ENCODE measurements at regions not wholly inside any gene's neighbourhood (a gene's known extent, or its start where the extent isn't known, plus 50 kb on each side); places are given as distances from the start of the nearest gene placed in this dataset.

DNA sequence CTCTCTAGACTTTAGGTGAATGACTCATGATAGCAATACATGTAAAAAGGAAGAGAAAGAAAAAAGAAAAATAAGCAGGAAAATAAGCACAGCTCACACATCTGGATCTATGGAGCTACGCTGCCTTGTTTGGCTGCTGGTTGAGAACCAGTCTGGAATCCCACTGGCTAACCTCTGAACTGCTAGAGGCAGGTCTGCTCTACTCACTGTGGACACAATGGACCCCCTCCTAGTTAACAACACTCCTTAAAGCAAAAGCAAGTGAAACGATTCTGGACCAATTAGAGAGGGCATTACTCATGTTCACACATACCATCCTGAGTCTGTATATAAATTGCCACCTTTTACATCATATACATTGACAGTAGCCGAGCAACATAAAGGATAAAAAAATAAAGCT lies 383.2 kb upstream of the FLRT2 start:
- no peak for DNase-seq (ENCODE audit: extremely low read depth, insufficient read length)
- Histone ChIP-seq H3K4me3 (replicated peaks; ENCODE audit: low read depth, low read length) (no peak overlapping the region), H3K36me3 (ENCODE audit: control insufficient read depth, insufficient read depth, low read length) (no peaks in the 10 kb centered on the region), H3K27me3 (replicated peaks; ENCODE audit: control insufficient read depth, insufficient read depth, low read length) (no peaks in the 10 kb centered on the region)
- TF ChIP-seq, protein P1, sequence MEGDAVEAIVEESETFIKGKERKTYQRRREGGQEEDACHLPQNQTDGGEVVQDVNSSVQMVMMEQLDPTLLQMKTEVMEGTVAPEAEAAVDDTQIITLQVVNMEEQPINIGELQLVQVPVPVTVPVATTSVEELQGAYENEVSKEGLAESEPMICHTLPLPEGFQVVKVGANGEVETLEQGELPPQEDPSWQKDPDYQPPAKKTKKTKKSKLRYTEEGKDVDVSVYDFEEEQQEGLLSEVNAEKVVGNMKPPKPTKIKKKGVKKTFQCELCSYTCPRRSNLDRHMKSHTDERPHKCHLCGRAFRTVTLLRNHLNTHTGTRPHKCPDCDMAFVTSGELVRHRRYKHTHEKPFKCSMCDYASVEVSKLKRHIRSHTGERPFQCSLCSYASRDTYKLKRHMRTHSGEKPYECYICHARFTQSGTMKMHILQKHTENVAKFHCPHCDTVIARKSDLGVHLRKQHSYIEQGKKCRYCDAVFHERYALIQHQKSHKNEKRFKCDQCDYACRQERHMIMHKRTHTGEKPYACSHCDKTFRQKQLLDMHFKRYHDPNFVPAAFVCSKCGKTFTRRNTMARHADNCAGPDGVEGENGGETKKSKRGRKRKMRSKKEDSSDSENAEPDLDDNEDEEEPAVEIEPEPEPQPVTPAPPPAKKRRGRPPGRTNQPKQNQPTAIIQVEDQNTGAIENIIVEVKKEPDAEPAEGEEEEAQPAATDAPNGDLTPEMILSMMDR (IDR thresholded peaks at IDR 0.05; ENCODE audit: insufficient read depth, low read length, poor library complexity, severe bottlenecking), result no peak

GRCh38 chr14:85150166-85150565 lies 379.8 kb upstream of the FLRT2 start:
- TF ChIP-seq, protein P1 (IDR thresholded peaks at IDR 0.05; ENCODE audit: insufficient read depth, low read length, poor library complexity, severe bottlenecking), result no peak
- DNase-seq (ENCODE audit: extremely low read depth, insufficient read length), result no peak

GRCh38 chr14:85154714-85155113 lies 375.2 kb upstream of the FLRT2 start:
- Histone ChIP-seq H3K36me3 (ENCODE audit: control insufficient read depth, insufficient read depth, low read length) (no peaks in the 10 kb centered on the region), H3K4me3 (replicated peaks; ENCODE audit: low read depth, low read length) (no peak overlapping the region), H3K27me3 (replicated peaks; ENCODE audit: control insufficient read depth, insufficient read depth, low read length) (no peaks in the 10 kb centered on the region)
- TF ChIP-seq, protein P1 (IDR thresholded peaks at IDR 0.05; ENCODE audit: insufficient read depth, low read length, poor library complexity, severe bottlenecking), result no peak
- no peak for DNase-seq (ENCODE audit: extremely low read depth, insufficient read length)

More at GRCh38 chr14:85150166-85150565, 379.8 kb upstream of the FLRT2 start:
- Histone ChIP-seq H3K4me3 (replicated peaks; ENCODE audit: low read depth, low read length) (no peak overlapping the region), H3K36me3 (ENCODE audit: control insufficient read depth, insufficient read depth, low read length) (no peaks in the 10 kb centered on the region), H3K27me3 (replicated peaks; ENCODE audit: control insufficient read depth, insufficient read depth, low read length) (no peaks in the 10 kb centered on the region)

DNA sequence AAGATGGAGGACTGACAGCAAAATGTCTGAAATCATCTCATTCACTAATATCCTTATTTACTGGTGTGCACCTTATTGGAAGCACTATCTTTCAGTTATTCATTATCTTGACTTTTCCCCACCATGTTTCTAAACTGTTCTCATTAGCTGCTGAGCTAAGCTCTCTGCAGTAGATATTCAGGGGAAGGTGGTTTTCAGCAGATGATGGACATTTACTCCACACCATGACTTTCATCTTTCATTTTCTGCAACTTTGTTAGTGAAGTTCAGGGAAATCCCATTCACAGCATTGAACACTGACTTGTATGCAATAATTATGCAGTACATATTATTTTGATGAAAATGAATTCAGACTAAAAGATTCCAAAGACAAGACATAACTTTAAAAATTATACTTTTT lies 373.6 kb upstream of the FLRT2 start:
- TF ChIP-seq, protein P1 (IDR thresholded peaks at IDR 0.05; ENCODE audit: insufficient read depth, low read length, poor library complexity, severe bottlenecking), result no peak
- Histone ChIP-seq H3K36me3 (ENCODE audit: control insufficient read depth, insufficient read depth, low read length) (no peaks in the 10 kb centered on the region), H3K27me3 (replicated peaks; ENCODE audit: control insufficient read depth, insufficient read depth, low read length) (no peaks in the 10 kb centered on the region), H3K4me3 (replicated peaks; ENCODE audit: low read depth, low read length) (no peak overlapping the region)
- no peak for DNase-seq (ENCODE audit: extremely low read depth, insufficient read length)

DNA sequence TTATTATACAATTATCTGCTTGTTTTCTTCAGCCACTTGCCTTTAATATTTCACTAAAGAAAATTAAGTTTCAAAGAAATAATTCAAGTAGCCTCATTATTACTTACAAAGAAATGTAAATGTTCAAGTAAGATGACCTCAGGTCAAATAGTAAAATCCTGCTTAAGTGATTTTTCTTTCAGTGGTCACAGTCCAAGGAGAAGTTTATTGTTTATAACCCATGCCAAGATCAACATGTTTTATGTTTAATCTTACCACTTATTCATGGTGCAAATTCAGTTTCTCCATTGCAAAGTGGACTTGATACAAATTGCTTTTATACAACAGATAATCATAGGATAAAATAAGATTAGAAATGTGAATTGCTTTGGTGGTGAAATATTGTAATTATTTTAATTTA lies 370.2 kb upstream of the FLRT2 start:
- Histone ChIP-seq H3K27me3 (replicated peaks; ENCODE audit: control insufficient read depth, insufficient read depth, low read length) (no peaks in the 10 kb centered on the region), H3K4me3 (replicated peaks; ENCODE audit: low read depth, low read length) (no peak overlapping the region), H3K36me3 (ENCODE audit: control insufficient read depth, insufficient read depth, low read length) (no peaks in the 10 kb centered on the region)
- TF ChIP-seq, protein P1 (IDR thresholded peaks at IDR 0.05; ENCODE audit: insufficient read depth, low read length, poor library complexity, severe bottlenecking), result no peak
- DNase-seq (ENCODE audit: extremely low read depth, insufficient read length), result no peak

DNA sequence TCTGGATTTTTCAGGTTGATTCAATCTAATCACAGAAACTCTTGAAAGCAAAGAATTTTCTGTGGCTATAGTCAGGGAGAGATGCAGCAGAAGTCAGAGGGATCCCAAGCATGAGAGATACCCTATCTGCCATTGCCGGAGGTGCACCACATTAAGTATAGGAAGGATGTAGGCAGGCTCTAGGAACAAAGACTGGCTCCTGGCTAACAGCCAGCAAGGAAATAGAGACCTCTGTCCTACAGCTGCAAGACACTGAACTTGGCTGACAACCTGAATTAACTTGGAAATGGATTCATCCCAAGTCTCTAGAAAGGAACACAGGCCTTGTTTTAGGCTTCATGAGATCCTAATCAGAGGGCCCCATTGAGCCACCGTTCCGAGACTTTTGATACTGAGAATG lies 364.9 kb upstream of the FLRT2 start:
- TF ChIP-seq, protein P1 (IDR thresholded peaks at IDR 0.05; ENCODE audit: insufficient read depth, low read length, poor library complexity, severe bottlenecking), result no peak
- H3K4me3 ChIP-seq (replicated peaks; ENCODE audit: low read depth, low read length), result no peak overlapping the region
- H3K27me3 ChIP-seq (replicated peaks; ENCODE audit: control insufficient read depth, insufficient read depth, low read length), result no peaks in the 10 kb centered on the region
- no peak for DNase-seq (ENCODE audit: extremely low read depth, insufficient read length)
- H3K36me3 ChIP-seq (ENCODE audit: control insufficient read depth, insufficient read depth, low read length), result no peaks in the 10 kb centered on the region
